Tibial nerve (tissue), 4 donors: ENCODE measurements at regions not wholly inside any gene's neighbourhood (a gene's known extent, or its start where the extent isn't known, plus 50 kb on each side); places are given as distances from the start of the nearest gene placed in this dataset.

Experiments
- CTCF ChIP-seq, 5 experiments: fragments of 200-600 bp in 3 of 5; fragments of 450-650 bp in 2 of 5; sonication (generic) in 3 of 5; IDR thresholded peaks; one replicate each; pipeline ENCODE4 v1.5.1; 2016 to 2019; ENCODE audit warnings: antibody characterized with exemption in 5 of 5, mild to moderate bottlenecking in 3 of 5, moderate library complexity in 2 of 5
- EP300 ChIP-seq, 2 donors: sonication (generic); formaldehyde crosslinking; IDR thresholded peaks; one replicate each; pipeline ENCODE4 v1.6.1; 2017; ENCODE audit warnings: antibody characterized with exemption in 2 of 2, mild to moderate bottlenecking in 1 of 2
- POLR2A ChIP-seq, 2 donors: fragments of 450-650 bp; IDR thresholded peaks; one replicate each; pipeline ENCODE4 v1.6.1; 2017; ENCODE audit warnings: antibody characterized with exemption in 2 of 2, mild to moderate bottlenecking in 2 of 2, moderate library complexity in 2 of 2

- TF ChIP-seq CTCF (IDR thresholded peaks at IDR 0.05) (no peak), POLR2A (IDR thresholded peaks at IDR 0.05) (no peak), EP300 (IDR thresholded peaks at IDR 0.05) (no peak)
Measured at GRCh38 chr12:25744313-25744712, 191.2 kb upstream of the LMNTD1 start.
